Testis (tissue), 2 donors: ENCODE measurements at regions not wholly inside any gene's neighbourhood (a gene's known extent, or its start where the extent isn't known, plus 50 kb on each side); places are given as distances from the start of the nearest gene placed in this dataset.

Source experiments
- DNase-seq: peaks from one replicate; pipeline ENCODE4 v3.0.0-alpha.2; 2019
- H3K27ac ChIP-seq, 2 donors: fragments of 200-600 bp; sonication (generic); one replicate each; pipeline ENCODE4 v1.5.1; 2019
- H3K27me3 ChIP-seq: fragments of 200-600 bp; sonication (generic); one replicate; pipeline ENCODE4 v1.5.1; 2019
- H3K36me3 ChIP-seq: fragments of 200-600 bp; sonication (generic); one replicate; pipeline ENCODE4 v1.5.1; 2017; ENCODE audit warnings: low read depth; ENCODE audit errors: missing control alignments
- H3K4me1 ChIP-seq: fragments of 200-600 bp; sonication (generic); one replicate; pipeline ENCODE4 v1.5.1; 2019
- H3K4me3 ChIP-seq, 2 donors: fragments of 200-600 bp; sonication (generic); one replicate each; pipeline ENCODE4 v1.5.1; 2017 to 2019
- H3K9me3 ChIP-seq: fragments of 200-600 bp; sonication (generic); one replicate; pipeline ENCODE4 v1.5.1; 2017
- POLR2A ChIP-seq: fragments of 450-650 bp; IDR thresholded peaks from one replicate; pipeline ENCODE4 v1.6.1; 2017; ENCODE audit warnings: antibody characterized with exemption, mild to moderate bottlenecking, moderate library complexity
- WGBS, 2 donors: methylation state at CpG; one replicate each; pipeline ENCODE4 v1.1.5; 2018; 5-methylcytosine and 5-hydroxymethylcytosine counted together
- intact Hi-C: fragments of 100-400 bp; cut with DNase I; formaldehyde crosslinking; loops from one replicate; pipeline ENCODE4 v1.15.1; 2023; ENCODE audit warnings: low total_unique reads
- TF ChIP-seq, protein P1 (sequence below), 3 experiments: fragments of 450-650 bp in 2 of 3; fragments of 200-600 bp in 1 of 3; sonication (generic) in 1 of 3; IDR thresholded peaks; one replicate each; pipeline ENCODE4 v1.5.1; 2016 to 2019; ENCODE audit warnings: antibody characterized with exemption in 3 of 3, mild to moderate bottlenecking in 2 of 3, moderate library complexity in 1 of 3

DNA sequence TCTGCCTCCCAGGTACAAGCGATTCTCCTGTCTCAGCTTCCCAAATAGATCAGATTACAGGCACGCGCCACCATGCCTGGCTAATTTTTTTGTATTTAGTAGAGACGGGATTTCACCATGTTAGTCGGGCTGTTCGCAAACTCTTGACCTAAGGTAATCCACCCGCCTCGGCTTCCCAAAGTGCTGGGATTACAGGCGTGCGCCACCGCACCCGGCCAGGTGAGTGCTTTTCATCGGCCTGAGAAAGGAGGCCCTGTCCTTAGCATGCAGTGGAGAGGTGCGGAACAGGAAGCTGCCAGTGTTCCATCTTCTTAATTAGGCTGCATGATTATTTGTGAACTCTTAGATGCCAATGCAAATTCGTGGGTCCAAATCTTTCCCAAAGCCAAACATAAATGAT is 125.7 kb upstream of the THSD7B start:
- Histone ChIP-seq H3K36me3 (no peaks in the 10 kb centered on the region), H3K4me3 (no peak overlapping the region), H3K4me1 (no peaks in the 10 kb centered on the region), H3K27me3 (no peaks in the 10 kb centered on the region), H3K9me3 (no peaks in the 10 kb centered on the region), H3K27ac (no peak overlapping the region)
- no peak for DNase-seq
- WGBS, 2 donors = 64 to 68% methylated on average over 15 of the region's 15 CpGs
- no peak for TF ChIP-seq POLR2A
- TF ChIP-seq, protein P1, sequence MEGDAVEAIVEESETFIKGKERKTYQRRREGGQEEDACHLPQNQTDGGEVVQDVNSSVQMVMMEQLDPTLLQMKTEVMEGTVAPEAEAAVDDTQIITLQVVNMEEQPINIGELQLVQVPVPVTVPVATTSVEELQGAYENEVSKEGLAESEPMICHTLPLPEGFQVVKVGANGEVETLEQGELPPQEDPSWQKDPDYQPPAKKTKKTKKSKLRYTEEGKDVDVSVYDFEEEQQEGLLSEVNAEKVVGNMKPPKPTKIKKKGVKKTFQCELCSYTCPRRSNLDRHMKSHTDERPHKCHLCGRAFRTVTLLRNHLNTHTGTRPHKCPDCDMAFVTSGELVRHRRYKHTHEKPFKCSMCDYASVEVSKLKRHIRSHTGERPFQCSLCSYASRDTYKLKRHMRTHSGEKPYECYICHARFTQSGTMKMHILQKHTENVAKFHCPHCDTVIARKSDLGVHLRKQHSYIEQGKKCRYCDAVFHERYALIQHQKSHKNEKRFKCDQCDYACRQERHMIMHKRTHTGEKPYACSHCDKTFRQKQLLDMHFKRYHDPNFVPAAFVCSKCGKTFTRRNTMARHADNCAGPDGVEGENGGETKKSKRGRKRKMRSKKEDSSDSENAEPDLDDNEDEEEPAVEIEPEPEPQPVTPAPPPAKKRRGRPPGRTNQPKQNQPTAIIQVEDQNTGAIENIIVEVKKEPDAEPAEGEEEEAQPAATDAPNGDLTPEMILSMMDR (IDR thresholded peaks at IDR 0.05) = no peak
- intact Hi-C loops = no loop called here

DNA sequence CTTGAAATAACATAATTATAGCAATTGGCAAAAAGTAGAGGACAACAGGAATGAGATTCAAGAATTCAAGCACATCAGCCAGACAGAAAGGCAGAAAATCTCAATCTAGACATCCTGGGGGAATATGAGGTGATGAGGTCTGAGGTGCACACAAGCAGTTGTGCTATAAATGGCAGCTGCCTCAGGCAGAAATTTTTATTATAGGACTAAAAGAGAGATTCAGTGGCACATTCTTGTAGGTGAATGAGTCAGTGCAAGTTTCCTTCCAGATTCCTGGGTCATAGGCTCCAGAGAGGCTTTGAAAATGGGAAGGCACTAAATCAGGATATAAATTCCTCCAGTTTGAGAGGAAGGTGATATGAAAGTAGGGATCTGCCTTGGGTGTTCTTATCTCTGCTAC is 127.2 kb upstream of the THSD7B start:
- intact Hi-C loops = no loop called here
- no peaks in the 10 kb centered on the region for H3K4me1 ChIP-seq
- no peak for DNase-seq
- no peak for TF ChIP-seq POLR2A
- TF ChIP-seq, protein P1 (IDR thresholded peaks at IDR 0.05) = no peak
- H3K4me3 ChIP-seq = no peak overlapping the region
- no peak overlapping the region for H3K27ac ChIP-seq
- H3K9me3 ChIP-seq = no peaks in the 10 kb centered on the region
- no peaks in the 10 kb centered on the region for H3K27me3 ChIP-seq
- H3K36me3 ChIP-seq = no peaks in the 10 kb centered on the region

DNA sequence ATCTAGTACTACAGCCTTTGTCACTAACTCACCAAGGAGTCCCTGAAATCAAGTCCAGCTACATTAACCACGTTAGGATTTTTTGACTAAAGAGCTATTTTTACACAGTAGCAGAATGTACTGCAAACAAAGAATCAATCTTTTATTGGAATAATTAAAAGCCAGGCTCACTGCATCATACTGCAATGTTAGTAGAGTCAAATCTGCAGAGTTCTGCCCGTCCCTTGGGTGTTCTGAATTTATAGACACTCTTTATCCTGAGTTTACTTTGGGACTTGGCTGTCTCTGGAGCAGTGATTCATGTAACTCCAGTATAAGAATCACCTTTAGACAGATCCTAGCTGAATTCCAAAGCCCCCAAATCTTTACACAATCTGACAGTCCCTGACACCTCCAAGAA is 127.9 kb upstream of the THSD7B start:
- H3K27ac ChIP-seq = no peak overlapping the region

DNA sequence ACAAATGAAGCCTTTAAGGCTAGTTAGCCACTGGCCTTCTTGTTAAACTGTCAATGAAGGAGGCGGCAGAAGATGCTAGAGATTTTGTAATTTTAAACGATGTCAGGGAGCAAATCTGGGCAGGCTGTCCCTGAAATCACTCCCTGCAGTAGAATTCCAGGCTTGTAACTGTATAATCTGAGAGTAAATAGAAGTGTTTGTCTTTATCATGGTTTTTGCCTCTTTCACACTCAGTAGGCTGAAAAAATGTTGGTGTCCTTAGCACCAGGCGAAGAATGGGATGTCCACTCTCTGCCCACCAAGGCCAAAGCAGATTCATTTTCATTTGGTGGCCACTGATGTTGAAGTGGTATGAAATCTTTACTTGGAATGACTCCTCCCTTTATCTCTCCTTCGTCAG is 136.9 kb upstream of the THSD7B start:
- H3K9me3 ChIP-seq = no peaks in the 10 kb centered on the region
- H3K4me3 ChIP-seq = no peak overlapping the region
- H3K27ac ChIP-seq = no peak overlapping the region
- H3K4me1 ChIP-seq = no peaks in the 10 kb centered on the region
- DNase-seq = no peak
- TF ChIP-seq, protein P1 (IDR thresholded peaks at IDR 0.05) = no peak
- no peak for TF ChIP-seq POLR2A
- intact Hi-C loops = no loop called here
- no peaks in the 10 kb centered on the region for H3K27me3 ChIP-seq
- 74 to 79% methylated on average over 4 of the region's 4 CpGs for WGBS, 2 donors
- no peaks in the 10 kb centered on the region for H3K36me3 ChIP-seq

More for the DNA sequence above, 127.9 kb upstream of the THSD7B start:
- 47 to 52% methylated on average over 2 of the region's 2 CpGs for WGBS, 2 donors
- Histone ChIP-seq H3K4me3 (no peak overlapping the region), H3K9me3 (no peaks in the 10 kb centered on the region), H3K4me1 (no peaks in the 10 kb centered on the region), H3K27me3 (no peaks in the 10 kb centered on the region), H3K36me3 (no peaks in the 10 kb centered on the region)
- TF ChIP-seq, protein P1 (IDR thresholded peaks at IDR 0.05) = no peak
- intact Hi-C loops = no loop called here
- no peak for DNase-seq

DNA sequence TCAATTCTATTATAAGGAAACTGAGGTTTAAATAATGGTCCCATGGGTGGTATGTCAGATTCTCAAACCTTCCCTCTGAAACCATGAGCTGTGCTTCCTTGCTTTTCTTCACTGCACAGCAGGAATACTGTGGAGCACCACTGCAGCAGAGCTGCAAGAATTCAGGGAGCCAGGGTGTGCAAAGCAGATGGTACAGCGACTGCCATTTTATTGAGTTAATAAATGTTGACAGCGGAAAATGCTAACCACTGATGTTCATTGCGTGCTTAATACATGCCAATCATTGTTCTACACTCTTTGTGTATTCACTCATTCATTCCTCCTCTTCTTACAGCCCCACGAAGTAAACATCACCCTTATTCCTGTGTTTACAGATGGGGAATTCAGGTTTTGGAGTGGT is 152.2 kb upstream of the THSD7B start:
- Histone ChIP-seq H3K4me1 (no peaks in the 10 kb centered on the region), H3K9me3 (no peaks in the 10 kb centered on the region), H3K27me3 (no peaks in the 10 kb centered on the region), H3K36me3 (no peaks in the 10 kb centered on the region), H3K27ac (no peak overlapping the region), H3K4me3 (no peak overlapping the region)
- 85 to 87% methylated on average over 4 of the region's 4 CpGs for WGBS, 2 donors
- TF ChIP-seq, protein P1 (IDR thresholded peaks at IDR 0.05) = no peak
- intact Hi-C loops = no loop called here
- no peak for DNase-seq
